GM18858 (cell line): ENCODE measurements at regions not wholly inside any gene's neighbourhood (a gene's known extent, or its start where the extent isn't known, plus 50 kb on each side); places are given as distances from the start of the nearest gene placed in this dataset.
"Not testable (repeated sequence)": the region's sequence is repeated elsewhere in the genome, so short reads cannot be mapped to it uniquely, and the experiment has no call there.

Experiments
- ATAC-seq: cut with Tn5 transposase; IDR thresholded peaks from one replicate; pipeline ENCODE4 v1.9.1; 2021; ENCODE audit not compliant: unreplicated experiment

DNA sequence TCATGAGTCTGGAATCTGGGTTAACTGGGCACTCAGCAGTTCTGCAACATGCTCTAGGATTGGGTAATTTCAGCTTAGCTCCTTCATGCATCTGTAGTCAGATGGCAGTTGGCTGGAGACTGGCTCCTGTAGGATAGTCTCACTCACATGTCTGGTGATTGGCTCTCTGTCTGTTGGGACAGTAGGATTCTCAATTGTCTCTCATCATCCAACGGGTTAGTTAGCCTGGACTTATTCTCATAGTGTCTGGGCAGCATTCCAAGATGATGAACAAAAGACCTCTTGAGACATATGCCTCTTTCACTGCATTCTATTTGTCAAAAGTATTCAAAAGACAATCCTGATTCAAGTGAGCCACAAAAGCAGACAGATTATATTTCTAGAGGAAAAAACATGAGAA is 795.6 kb upstream of the GALNTL6 start:
- no peak for ATAC-seq

DNA sequence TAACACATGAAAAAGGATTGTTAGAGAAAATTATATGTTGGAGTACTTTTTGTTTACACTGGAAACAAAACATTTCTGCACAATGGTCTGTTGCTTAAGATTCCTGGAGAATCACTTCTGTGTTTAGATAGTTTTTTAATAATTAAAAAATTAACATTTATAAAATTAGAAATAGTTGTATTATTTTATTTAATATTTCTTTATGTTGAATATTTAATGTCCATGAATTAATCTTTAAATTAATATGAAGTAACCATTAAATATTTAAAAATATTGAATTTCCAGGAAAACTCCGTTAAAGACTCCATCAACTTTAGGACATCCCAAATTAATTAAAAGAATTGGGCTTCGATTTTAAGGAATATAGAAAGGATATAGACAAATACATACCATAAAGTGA is 797.1 kb upstream of the GALNTL6 start:
- ATAC-seq, result no peak

DNA sequence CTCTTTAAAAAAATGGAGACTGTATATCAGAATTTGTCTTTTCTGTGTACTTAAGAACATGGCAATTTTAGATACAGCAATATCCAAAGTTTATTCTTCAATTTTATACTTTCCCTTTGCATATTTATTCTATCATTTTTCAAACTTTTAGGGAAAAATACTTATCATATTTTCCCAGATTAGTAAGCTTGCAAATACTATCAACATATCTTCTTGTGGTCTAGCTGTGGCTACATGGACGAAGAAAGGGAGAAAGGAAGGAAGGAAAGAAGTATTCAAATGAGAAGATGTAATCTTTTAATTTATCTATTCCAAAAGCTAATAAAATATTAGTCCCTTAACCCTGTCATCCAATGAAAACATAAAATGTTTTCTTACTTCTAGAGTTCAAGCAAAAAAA is 797.8 kb upstream of the GALNTL6 start:
- no peak for ATAC-seq

DNA sequence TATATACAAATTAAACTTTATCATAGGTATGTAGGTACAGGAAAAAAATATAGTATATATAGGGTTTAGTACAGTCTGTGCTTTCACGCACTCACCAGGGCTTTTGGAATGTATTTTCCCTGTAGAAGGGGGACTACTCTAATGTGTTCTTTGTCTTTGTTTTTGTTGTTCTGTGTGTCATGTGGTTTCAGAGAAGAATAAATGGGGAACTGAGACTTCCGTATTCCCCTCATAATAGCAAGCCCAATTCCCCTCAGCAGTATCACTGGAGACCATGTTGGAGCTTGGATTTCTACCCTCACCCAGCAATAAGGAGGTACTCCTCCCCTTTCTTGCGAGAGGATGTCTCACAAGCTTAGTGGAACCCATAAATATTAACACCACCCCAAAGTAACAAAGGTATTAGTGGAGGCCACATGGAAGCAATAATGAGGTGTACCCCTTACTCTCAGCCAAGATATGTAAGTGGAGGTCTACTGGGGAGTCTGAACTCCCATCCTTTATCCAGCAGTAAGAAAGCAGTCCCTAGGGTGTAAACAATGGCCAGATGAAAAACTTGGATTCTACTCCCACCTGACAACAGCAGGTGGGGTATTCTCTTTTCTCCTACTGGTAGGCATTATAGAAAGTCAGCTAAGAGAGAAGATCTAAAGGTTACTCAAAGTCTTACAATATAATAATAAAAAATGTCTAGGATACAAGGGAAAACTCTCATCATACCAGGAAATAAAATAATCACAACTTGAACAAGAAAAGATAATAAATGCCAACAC is 805.4 kb upstream of the GALNTL6 start:
- no peak for ATAC-seq

DNA sequence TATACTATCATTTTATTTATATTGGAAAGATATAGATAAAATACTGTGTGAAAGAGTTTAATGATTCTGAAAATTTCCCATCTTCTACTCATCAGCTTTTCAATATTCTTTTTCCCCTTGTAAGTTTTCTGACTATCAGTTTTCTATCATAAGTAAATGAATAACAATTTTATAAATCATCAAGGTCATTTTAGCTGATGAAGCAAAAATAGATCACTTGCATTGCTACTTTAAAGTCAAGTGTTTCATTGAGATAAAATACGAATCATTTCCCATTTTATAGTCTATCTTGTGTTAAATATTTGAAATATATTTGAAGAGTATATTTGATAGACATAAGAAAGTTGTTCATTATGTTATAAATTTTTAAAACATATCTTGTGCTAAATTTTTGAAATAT is 811.0 kb upstream of the GALNTL6 start:
- ATAC-seq, result no peak

DNA sequence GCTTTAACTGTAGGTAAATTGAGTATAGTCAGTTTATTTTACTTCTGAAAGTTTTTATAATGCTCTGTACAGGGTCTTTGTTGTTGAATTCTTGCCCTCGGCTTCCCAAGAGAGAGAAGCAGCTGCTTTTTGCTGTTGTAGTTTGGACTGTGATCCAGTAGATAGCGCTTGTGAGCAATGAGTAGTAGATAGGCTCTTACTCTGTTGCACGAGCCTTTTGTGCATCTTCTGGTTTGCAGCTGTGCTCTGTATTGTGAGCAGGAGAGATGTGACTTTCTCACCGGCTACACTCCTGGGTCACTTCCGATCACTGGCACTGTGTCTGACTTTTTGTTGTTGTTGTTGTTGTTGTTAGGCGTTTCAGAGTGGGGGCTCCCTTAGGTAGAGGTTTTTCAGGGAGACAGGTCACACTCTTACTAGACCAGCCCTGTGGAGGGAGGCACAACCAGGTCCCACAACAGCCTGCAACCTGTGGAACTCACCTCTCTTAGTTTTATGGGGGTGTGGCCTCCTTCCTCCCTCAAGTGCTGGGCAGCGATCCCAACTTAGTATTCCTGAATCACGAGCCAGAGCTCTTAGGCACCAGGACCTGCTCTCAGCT is 822.1 kb upstream of the GALNTL6 start:
- peak; percentile 93 for ATAC-seq

DNA sequence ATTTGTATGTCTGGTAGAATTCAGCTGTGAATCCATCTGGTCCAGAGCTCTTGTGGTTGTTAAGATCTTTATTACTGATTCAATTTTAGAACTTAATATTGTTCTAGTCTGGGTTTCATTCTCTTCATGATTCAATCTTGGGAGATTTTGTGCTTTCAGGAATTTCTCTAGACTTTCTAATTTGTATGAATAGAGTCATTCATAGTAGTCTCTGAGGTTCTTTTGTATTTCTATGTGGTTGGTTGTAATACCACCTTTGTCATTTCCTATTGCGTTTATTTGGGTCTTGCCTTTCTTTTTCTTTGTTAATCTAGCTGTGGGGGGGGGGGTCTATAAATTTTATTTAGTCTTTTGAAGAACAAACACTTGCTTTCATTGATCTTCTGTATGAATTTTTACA is 824.8 kb upstream of the GALNTL6 start:
- ATAC-seq, result no peak

DNA sequence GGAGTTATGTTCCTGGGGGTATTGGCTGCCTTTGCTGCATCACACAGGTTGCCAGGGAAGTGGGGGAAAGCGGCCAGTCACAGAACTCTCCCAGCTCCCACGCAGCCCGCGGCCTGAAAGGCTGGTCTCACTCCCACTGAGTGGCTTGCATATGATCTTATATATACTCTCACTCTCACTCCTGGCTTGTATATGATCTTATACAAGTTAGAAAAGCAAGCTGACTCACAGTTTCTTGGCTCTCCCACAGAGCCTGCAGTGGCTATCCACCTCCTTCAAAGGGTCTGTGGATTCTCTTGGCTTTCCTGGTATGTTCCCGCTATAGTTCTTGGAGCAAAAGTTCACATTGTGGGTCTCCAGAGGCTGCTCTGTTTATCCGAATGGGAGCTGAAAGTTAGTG is 833.5 kb upstream of the GALNTL6 start:
- no peak for ATAC-seq

DNA sequence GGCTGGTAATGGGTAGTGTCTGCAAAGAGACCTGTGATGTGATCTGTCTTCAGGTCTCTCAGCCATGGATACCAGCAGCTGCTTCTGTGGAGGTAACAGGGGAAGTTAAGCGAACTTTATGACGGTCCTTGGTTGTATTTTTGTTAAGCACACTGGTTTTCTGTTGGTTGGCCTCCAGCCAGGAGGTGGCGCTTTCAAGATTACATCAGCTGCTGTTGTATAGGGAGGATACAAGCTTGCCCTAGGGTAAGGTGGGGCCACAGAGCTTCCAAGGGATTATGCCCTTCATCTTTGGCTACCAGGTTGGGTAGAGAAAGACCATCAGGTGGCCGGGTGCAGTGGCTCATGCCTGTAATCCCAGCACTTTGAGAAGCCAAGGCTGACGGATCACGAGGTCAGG is 834.2 kb upstream of the GALNTL6 start:
- no peak for ATAC-seq

DNA sequence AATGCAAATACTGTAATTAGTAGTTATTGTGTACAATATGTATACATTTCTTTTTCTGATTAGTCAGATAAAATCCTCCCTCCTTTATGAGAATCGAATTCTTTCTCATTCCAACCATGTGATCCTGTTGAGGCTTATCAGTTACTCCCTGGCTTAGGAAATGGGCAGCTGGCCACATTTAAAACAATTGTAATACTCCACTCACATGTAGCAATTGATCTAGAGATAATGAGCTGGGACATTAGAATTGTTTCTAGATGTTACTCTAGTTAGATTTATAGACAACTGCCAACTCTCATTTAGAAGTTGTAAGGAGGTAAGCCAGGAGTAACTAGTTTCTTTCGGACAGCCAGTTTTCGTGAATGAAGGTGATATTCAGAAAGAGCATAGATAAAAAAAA is 859.3 kb upstream of the AADAT start:
- no peak for ATAC-seq

DNA sequence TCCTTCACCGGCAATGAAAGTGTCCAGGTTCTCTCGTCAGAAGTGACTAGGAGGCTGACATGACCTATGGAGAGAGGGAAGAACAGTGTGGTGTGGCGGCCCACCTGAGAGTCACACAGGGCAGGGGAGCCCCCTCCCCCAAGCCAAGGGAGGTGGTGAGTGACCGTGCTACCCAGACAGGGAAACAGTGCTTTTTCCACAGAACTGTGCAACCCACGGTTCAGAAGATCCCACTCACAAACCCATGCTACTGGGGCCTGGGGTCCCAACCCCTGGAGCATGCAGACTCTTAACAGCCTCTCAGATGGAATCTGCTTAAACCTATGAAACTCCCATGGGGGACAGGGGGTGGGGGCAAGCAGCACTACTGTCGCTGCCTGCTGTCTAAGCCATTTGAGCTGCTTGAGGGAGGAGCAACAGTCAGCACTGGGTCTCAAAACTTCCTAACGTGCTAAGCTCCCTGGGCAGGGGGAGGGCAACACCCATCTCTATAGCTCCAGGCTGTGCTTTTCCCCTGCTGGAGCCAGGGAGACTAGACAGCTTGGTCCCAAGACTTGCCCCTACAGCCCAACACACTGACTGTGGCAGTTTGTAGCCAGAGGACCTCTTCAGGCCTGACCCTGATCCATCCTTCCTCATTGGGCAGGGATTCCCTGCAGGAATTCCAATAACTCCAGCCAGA is 850.4 kb upstream of the AADAT start:
- no peak for ATAC-seq

DNA sequence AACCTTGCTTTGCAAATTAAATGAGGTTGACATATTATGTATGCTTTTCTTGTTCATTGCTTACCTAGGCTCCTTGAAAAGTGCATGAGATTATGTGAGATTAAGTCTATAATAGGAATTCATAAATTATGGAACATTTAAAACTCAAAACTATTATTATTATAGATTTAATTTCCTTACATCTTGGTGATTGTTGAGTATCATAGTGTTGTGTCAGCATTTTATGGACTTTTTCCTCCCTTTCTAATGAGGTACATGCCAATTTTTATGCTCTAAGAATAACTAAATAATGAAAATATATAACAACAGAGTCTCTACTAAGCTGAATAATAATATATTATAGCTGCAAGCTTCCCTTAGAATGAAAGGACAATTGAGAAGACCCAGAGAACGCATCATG is 848.8 kb upstream of the AADAT start:
- ATAC-seq, result no peak

DNA sequence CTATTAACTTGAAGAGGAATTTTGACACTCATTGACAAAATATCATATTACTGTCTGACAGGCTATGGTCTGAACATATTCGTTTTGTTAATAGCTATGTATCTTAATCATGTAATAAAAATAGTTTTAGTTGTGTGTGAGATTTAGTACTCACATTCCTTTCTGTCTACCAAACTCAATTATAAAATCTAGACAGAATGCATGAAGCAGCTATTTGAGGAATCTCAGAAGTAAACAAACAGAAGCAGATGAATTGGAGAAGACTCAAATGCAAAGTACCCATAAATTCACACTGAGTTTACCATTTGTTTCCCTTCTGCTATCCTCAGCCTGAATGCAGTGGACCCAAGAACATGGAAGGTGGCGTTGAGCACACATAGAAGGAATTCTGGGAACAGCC is 841.6 kb upstream of the AADAT start:
- ATAC-seq, result no peak

DNA sequence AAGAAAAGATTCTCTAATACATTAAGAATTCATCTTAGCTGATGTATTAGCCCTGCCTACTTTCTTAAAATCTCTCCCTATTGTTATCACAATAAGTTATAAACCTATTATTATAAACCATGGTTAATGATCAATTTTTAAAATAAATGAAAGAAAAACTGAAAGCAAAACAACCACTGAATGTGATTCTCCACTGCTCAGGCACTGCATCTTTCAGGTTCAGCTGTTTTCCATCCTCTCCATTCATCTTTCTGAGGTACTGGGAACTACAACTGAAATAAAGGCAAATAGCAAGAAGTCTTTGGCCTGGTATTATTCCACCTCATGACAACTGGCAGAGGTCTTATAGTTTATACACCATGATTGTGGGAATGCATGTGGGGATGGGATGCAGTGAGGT is 798.9 kb upstream of the AADAT start:
- ATAC-seq, result no peak

DNA sequence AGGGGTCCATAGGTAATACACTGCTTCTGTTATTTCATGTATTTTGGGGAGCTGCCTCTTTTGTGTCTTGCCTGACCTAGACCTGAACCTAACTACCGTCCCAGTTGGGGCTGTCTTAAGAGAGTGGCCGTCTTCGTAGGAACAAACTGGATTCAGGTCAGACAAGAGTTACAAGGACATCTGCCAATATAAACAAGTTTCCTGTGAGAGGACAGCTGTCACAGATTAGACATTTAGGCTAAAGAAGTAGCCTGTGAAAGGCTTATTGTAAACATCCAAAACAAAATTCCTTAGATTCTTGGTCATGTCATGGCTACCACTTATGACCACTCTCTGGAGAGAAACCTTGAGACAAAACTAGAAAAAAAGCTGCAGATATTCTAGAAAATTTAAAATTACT is 797.6 kb upstream of the AADAT start:
- ATAC-seq, result no peak

DNA sequence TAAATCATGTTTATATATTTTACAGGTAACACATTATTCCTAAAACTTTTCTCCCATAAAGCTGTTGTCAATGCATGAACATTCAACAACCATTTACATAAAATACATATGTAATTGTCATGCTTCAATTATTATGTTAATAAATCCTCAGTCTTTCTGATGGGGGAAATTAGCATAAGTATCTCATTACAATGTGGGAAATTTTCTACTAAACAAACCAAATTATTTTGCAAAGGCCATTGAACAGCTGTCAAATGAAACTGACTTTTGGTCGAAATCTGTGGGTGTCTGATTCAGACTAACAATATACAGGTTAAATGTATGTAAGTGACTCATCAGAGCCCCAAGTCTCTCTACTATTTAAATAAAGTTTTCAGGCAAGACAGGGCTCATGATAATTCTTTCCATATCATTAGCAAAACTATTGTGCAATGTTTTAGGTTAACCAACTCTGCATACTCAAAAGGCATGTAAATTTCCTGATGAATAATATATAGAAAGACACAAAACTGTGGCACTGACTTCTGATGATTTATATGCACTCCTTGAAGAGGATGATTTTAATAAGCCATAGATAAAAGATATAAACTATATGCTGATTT is 795.3 kb upstream of the AADAT start:
- no peak for ATAC-seq

DNA sequence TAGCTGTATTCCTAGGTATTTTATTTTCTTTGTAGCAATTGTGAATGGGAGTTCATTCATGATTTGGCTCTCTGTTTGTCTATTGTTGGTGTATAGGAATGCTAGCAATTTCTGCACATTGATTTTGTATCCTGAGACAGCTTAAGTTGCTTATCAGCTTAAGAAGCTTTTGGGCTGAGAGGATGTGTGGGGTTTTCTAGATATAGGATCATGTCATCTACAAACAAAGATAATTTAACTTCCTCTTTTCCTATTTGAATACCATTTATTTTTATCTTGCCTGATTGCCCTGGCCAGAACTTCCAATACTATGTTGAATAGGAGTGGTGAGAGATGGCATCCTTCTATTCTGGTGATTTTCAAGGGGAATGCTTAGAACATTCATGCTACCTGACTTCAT is 791.9 kb upstream of the AADAT start:
- ATAC-seq, result not testable (repeated sequence)

DNA sequence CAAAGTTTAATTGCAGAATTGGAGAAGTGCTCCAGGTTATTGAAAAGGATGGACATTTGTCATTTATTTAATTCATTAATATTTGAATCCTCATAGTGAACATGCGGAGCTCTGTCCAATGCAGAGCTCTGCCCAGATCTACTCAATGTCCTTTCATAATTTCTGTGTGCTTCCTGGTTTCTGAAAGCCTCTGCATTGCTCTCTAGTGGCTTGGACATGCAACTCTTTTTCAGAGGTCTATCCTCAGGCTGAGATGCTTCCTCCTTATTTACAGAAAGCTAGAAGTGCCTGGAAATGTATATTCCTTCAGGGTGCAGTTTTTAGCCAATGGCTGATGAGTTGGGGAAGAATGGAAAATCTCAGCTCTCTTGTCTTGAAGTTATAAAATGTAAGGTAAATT is 786.1 kb upstream of the AADAT start:
- ATAC-seq, result no peak

DNA sequence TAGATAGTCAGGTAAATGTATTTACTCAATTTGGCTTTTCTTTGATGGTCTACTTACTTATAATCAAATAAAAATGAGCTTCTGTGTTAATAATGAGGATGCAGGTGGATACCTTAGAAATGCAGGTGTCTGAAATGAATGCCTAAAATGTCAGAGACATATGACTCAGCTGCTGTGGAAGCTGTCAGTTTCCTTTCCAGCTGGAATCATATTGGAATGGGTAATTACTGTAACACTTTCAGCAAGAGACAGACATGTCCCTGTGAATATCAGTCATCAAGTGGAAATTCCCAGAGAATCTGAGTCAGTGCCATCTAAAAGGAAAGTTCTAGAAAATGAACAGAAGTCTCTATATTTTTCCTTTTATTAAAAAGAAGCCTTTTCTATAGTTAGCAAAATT is 783.0 kb upstream of the AADAT start:
- ATAC-seq, result no peak

DNA sequence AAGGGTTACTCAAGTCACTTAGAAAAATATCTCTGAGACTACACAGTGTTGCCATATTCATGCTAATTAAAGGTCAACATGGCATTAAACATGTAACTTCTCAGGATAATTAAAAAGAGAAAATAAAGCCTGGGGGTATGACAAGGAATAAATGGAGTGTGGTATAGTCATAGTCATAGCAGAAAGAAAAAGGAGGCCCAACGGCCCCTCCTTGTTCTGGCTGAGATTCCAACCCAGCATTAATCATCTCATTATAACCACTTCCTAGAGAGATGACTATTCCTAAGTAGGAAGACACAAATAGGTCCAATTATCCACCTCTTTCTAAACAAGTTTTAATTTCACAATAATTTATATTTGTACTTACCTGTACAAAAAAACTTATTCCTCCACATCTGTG is 778.4 kb upstream of the AADAT start:
- ATAC-seq, result no peak

DNA sequence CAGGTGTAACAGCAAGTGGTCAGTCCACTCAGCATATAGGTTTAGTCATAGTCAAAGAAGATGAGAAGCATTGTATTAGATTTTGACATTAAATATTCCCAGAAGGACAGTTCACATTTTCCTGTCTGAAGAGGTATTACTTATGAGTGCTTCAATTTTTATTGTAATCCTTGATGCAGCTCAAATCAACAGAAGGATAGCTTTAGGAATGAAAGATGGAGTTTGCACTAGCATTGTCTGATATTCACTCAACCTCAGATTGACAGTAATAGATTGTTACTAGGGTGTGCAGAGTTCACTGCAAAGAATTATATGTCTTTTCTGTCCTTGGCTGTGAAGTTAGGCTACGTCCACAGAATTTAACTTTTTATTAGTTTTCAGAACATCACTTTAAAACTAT is 764.3 kb upstream of the AADAT start:
- no peak for ATAC-seq

DNA sequence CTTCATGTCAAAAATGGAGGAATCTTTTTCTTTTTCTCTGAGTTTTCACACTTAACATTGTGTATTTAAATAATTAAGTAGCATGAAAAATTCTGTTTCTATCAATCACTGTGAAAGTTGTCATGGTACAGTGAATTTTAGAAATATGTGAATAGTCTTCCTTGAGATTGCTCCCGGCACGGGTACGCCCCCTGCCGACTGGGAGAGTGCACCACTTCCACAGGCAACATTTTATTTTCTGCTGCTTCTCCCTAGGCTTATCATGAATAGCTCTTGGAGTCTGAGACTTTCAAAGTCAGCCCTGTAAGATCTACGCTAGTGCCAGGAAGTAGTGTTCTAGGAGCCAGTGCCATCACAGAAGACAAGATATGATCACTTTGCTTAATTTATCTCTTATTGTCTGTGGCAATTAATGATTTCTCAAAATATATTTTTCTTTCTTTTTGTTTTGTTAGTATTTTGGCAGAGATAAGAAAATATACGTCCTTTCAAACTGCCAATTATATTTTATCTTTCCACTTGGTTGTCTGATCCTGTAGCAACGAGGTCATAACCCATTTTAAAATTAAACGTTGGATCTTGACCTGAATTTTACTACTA is 763.8 kb upstream of the AADAT start:
- peak; percentile 59 for ATAC-seq
